Stomach smooth muscle (tissue), 2 donors: ENCODE measurements at regions not wholly inside any gene's neighbourhood (a gene's known extent, or its start where the extent isn't known, plus 50 kb on each side); places are given as distances from the start of the nearest gene placed in this dataset.

Source experiments
- H3K27ac ChIP-seq: one replicate; pipeline ENCODE4 v1.7.0; 2013; ENCODE audit warnings: mild to moderate bottlenecking, low read length, inconsistent platforms
- H3K27me3 ChIP-seq, 2 donors: one replicate each; pipeline ENCODE4 v1.7.0; 2013; ENCODE audit warnings: low read length in 2 of 2; ENCODE audit not compliant: insufficient read depth in 2 of 2, control insufficient read depth in 1 of 2
- H3K36me3 ChIP-seq, 2 donors: one replicate each; pipeline ENCODE4 v1.7.0; 2013; ENCODE audit warnings: low read length in 2 of 2; ENCODE audit not compliant: control insufficient read depth in 2 of 2, insufficient read depth in 2 of 2
- H3K4me1 ChIP-seq: one replicate; pipeline ENCODE4 v1.7.0; 2013; ENCODE audit warnings: low read length; ENCODE audit not compliant: control insufficient read depth, insufficient read depth
- H3K4me3 ChIP-seq, 2 donors: one replicate each; pipeline ENCODE4 v1.7.0; 2013; ENCODE audit warnings: low read length in 2 of 2
- H3K9ac ChIP-seq, 2 donors: one replicate each; pipeline ENCODE4 v1.7.0; 2013; ENCODE audit warnings: low read length in 2 of 2, mild to moderate bottlenecking in 1 of 2
- H3K9me3 ChIP-seq, 2 donors: one replicate each; pipeline ENCODE4 v1.7.0; 2013; ENCODE audit warnings: low read length in 2 of 2; ENCODE audit not compliant: control insufficient read depth in 2 of 2
- donor health status: healthy.
- donor health status: Pancreatic carcinoma.

GRCh38 chr4:177229331-177229730 is 80.3 kb upstream of the NEIL3 start:
- Histone ChIP-seq H3K36me3 (no peaks in the 10 kb centered on the region), H3K4me3 (peak overlapping the region; percentile 56 to 65), H3K9ac (peak overlapping the region; percentile 35 to 43), H3K27ac (no peak overlapping the region), H3K9me3 (no peaks in the 10 kb centered on the region), H3K27me3 (no peaks in the 10 kb centered on the region), H3K4me1 (no peaks in the 10 kb centered on the region)

- no peaks in the 10 kb centered on the region for H3K9me3 ChIP-seq
- H3K36me3 ChIP-seq: no peaks in the 10 kb centered on the region
- no peaks in the 10 kb centered on the region for H3K27me3 ChIP-seq
- H3K4me3 ChIP-seq: no peak overlapping the region
- no peak overlapping the region for H3K9ac ChIP-seq
- H3K27ac ChIP-seq: no peak overlapping the region
- no peaks in the 10 kb centered on the region for H3K4me1 ChIP-seq
These were observed 77.2 kb upstream of the NEIL3 start for GRCh38 chr4:177232473-177232872.

- no peak overlapping the region for H3K4me3 ChIP-seq
- H3K36me3 ChIP-seq: no peaks in the 10 kb centered on the region
- H3K4me1 ChIP-seq: no peaks in the 10 kb centered on the region
- H3K27ac ChIP-seq: no peak overlapping the region
- H3K27me3 ChIP-seq: no peaks in the 10 kb centered on the region
- H3K9ac ChIP-seq: no peak overlapping the region
- no peaks in the 10 kb centered on the region for H3K9me3 ChIP-seq
These were observed 74.6 kb upstream of the NEIL3 start for GRCh38 chr4:177235026-177235425.

GRCh38 chr4:177236886-177237285 is 72.8 kb upstream of the NEIL3 start:
- H3K4me1 ChIP-seq: no peaks in the 10 kb centered on the region

GRCh38 chr4:177237291-177237690 is 72.4 kb upstream of the NEIL3 start:
- Histone ChIP-seq H3K9ac (no peak overlapping the region), H3K4me1 (no peaks in the 10 kb centered on the region), H3K27me3 (no peaks in the 10 kb centered on the region), H3K27ac (no peak overlapping the region), H3K36me3 (no peaks in the 10 kb centered on the region), H3K4me3 (no peak overlapping the region), H3K9me3 (no peaks in the 10 kb centered on the region)

More at GRCh38 chr4:177236886-177237285, 72.8 kb upstream of the NEIL3 start:
- H3K36me3 ChIP-seq: no peaks in the 10 kb centered on the region
- H3K9ac ChIP-seq: no peak overlapping the region
- H3K27ac ChIP-seq: no peak overlapping the region
- no peak overlapping the region for H3K4me3 ChIP-seq
- H3K9me3 ChIP-seq: no peaks in the 10 kb centered on the region
- no peaks in the 10 kb centered on the region for H3K27me3 ChIP-seq

GRCh38 chr4:177239477-177239876 is 70.2 kb upstream of the NEIL3 start:
- Histone ChIP-seq H3K4me3 (no peak overlapping the region), H3K27me3 (no peaks in the 10 kb centered on the region), H3K9ac (no peak overlapping the region), H3K4me1 (no peaks in the 10 kb centered on the region), H3K27ac (no peak overlapping the region), H3K9me3 (no peaks in the 10 kb centered on the region), H3K36me3 (no peaks in the 10 kb centered on the region)

GRCh38 chr4:177239878-177240277 is 69.8 kb upstream of the NEIL3 start:
- no peaks in the 10 kb centered on the region for H3K9me3 ChIP-seq
- H3K9ac ChIP-seq: no peak overlapping the region
- no peaks in the 10 kb centered on the region for H3K36me3 ChIP-seq
- no peak overlapping the region for H3K4me3 ChIP-seq
- no peaks in the 10 kb centered on the region for H3K4me1 ChIP-seq
- H3K27me3 ChIP-seq: no peaks in the 10 kb centered on the region
- H3K27ac ChIP-seq: no peak overlapping the region

GRCh38 chr4:177242651-177243286 is 66.9 kb upstream of the NEIL3 start:
- no peaks in the 10 kb centered on the region for H3K9me3 ChIP-seq

GRCh38 chr4:177246641-177247584 is 62.8 kb upstream of the NEIL3 start:
- Histone ChIP-seq H3K36me3 (no peaks in the 10 kb centered on the region), H3K9me3 (no peaks in the 10 kb centered on the region), H3K4me1 (no peaks in the 10 kb centered on the region), H3K9ac (no peak overlapping the region), H3K27ac (no peak overlapping the region), H3K4me3 (no peak overlapping the region), H3K27me3 (no peaks in the 10 kb centered on the region)

More at GRCh38 chr4:177242651-177243286, 66.9 kb upstream of the NEIL3 start:
- Histone ChIP-seq H3K4me3 (no peak overlapping the region), H3K9ac (no peak overlapping the region), H3K27ac (no peak overlapping the region), H3K27me3 (no peaks in the 10 kb centered on the region), H3K36me3 (no peaks in the 10 kb centered on the region), H3K4me1 (no peaks in the 10 kb centered on the region)

- no peaks in the 10 kb centered on the region for H3K9me3 ChIP-seq
- H3K4me1 ChIP-seq: no peaks in the 10 kb centered on the region
- no peaks in the 10 kb centered on the region for H3K36me3 ChIP-seq
- H3K27me3 ChIP-seq: no peaks in the 10 kb centered on the region
- no peak overlapping the region for H3K9ac ChIP-seq
- peak overlapping the region in 1 of 2 donors; percentile 32 for H3K4me3 ChIP-seq
- H3K27ac ChIP-seq: no peak overlapping the region
These were observed 59.5 kb upstream of the NEIL3 start for GRCh38 chr4:177250056-177250696.
